IMR-90 (cell line): ENCODE measurements at regions not wholly inside any gene's neighbourhood (a gene's known extent, or its start where the extent isn't known, plus 50 kb on each side); places are given as distances from the start of the nearest gene placed in this dataset.

Source experiments
- ATAC-seq: fragments of 200-7000 bp; cut with Tn5 transposase; 2 replicates; pipeline ENCODE4 v1.9.1; 2020; ENCODE audit warnings: low read depth, mild to moderate bottlenecking, moderate library complexity
- BruUV-seq: library from RNA; stranded (reverse); fragments of 400-500 nt; replicated peaks from 2 replicates; lab custom pipeline; 2021; lab: Mats Ljungman, UMichigan
- CTCF ChIA-PET: fragments of 300-600 bp; formaldehyde crosslinking; extraction: SDS; loops from one replicate; lab custom pipeline; 2021; ENCODE audit warnings: antibody characterized with exemption; lab: Yijun Ruan, JAX
- POLR2A ChIA-PET: fragments of 300-600 bp; sonication (Branson Sonifier 250); formaldehyde crosslinking; loops from one replicate; lab custom pipeline; 2022; ENCODE audit warnings: antibody characterized with exemption; ENCODE audit not compliant: unreplicated experiment; lab: Charles Lee
- DNase-seq: peaks from one replicate; pipeline ENCODE4 v3.0.0; 2013
- H2AFZ ChIP-seq: replicated peaks from 2 replicates; pipeline ENCODE3; 2013; ENCODE audit warnings: low read length, mild to moderate bottlenecking; ENCODE audit not compliant: poor library complexity
- H2AK5ac ChIP-seq: 2 replicates; pipeline ENCODE4 v1.6.1; 2013; ENCODE audit warnings: low read depth, low read length, inconsistent platforms
- H2AK9ac ChIP-seq: replicated peaks from 2 replicates; pipeline ENCODE3; 2013; ENCODE audit warnings: mild to moderate bottlenecking, low read depth, low read length, moderate library complexity; ENCODE audit not compliant: poor library complexity
- H2BK120ac ChIP-seq: 2 replicates; pipeline ENCODE4 v1.6.1; 2013; ENCODE audit warnings: low read depth, low read length, inconsistent platforms
- H2BK15ac ChIP-seq: 3 replicates; pipeline ENCODE4 v1.6.1; 2013; ENCODE audit warnings: low read depth, low read length, inconsistent platforms
- H2BK20ac ChIP-seq: 2 replicates; pipeline ENCODE4 v1.6.1; 2013; ENCODE audit warnings: low read depth, mild to moderate bottlenecking, inconsistent platforms, low read length, moderate library complexity
- H2BK5ac ChIP-seq: 2 replicates; pipeline ENCODE4 v1.6.1; 2013; ENCODE audit warnings: mild to moderate bottlenecking, low read depth, low read length, inconsistent platforms; ENCODE audit not compliant: poor library complexity, severe bottlenecking
- H3K14ac ChIP-seq: replicated peaks from 2 replicates; pipeline ENCODE4 v1.6.1; 2013; ENCODE audit warnings: low read depth, low read length, inconsistent platforms
- H3K18ac ChIP-seq: 2 replicates; pipeline ENCODE4 v1.6.1; 2013; ENCODE audit warnings: low read depth, low read length, control low read depth
- H3K23ac ChIP-seq: 2 replicates; pipeline ENCODE4 v1.6.1; 2013; ENCODE audit warnings: low read depth, low read length, inconsistent platforms
- H3K27ac ChIP-seq: 2 replicates; pipeline ENCODE4 v1.5.1; 2013; ENCODE audit warnings: mild to moderate bottlenecking, control low read depth, low read length; ENCODE audit not compliant: insufficient read depth
- H3K27me3 ChIP-seq: 2 replicates; pipeline ENCODE4 v1.6.1; 2013; ENCODE audit warnings: low read length; ENCODE audit not compliant: control insufficient read depth, insufficient read depth
- H3K36me3 ChIP-seq: 2 replicates; pipeline ENCODE4 v1.6.1; 2013; ENCODE audit warnings: low read length, mixed read lengths; ENCODE audit not compliant: control insufficient read depth, insufficient read depth
- H3K4ac ChIP-seq: 2 replicates; pipeline ENCODE4 v1.6.1; 2013; ENCODE audit warnings: low read depth, low read length, inconsistent platforms
- H3K4me1 ChIP-seq: 2 replicates; pipeline ENCODE4 v1.6.1; 2013; ENCODE audit warnings: low read length, mixed read lengths; ENCODE audit not compliant: control insufficient read depth, insufficient read depth
- H3K4me2 ChIP-seq: 2 replicates; pipeline ENCODE4 v1.6.1; 2013; ENCODE audit warnings: low read depth, mild to moderate bottlenecking, control low read depth, low read length, moderate library complexity
- H3K4me3 ChIP-seq: 2 replicates; pipeline ENCODE4 v1.5.1; 2013; ENCODE audit warnings: low read depth, mild to moderate bottlenecking, control low read depth, low read length, moderate library complexity; ENCODE audit not compliant: insufficient read depth
- H3K56ac ChIP-seq: 2 replicates; pipeline ENCODE4 v1.6.1; 2013; ENCODE audit warnings: low read length, inconsistent platforms; ENCODE audit not compliant: insufficient read depth; ENCODE audit errors: extremely low read depth
- H3K79me1 ChIP-seq, 2 experiments: 2 replicates each; pipeline ENCODE4 v1.6.1; 2013; ENCODE audit warnings: low read length in 2 of 2, inconsistent platforms in 1 of 2, low read depth in 1 of 2
- H3K9ac ChIP-seq: 2 replicates; pipeline ENCODE4 v1.6.1; 2013; ENCODE audit warnings: low read depth, low read length, control low read depth
- H3K9me1 ChIP-seq: 2 replicates; pipeline ENCODE4 v1.6.1; 2013; ENCODE audit warnings: low read length, inconsistent platforms; ENCODE audit not compliant: insufficient read depth
- H3K9me3 ChIP-seq: 2 replicates; pipeline ENCODE4 v1.6.1; 2013; ENCODE audit warnings: low read length; ENCODE audit not compliant: control insufficient read depth, insufficient read depth
- H4K20me1 ChIP-seq: 2 replicates; pipeline ENCODE4 v1.6.1; 2013; ENCODE audit warnings: low read length, inconsistent platforms; ENCODE audit not compliant: insufficient read depth
- H4K5ac ChIP-seq: 2 replicates; pipeline ENCODE4 v1.6.1; 2013; ENCODE audit warnings: mild to moderate bottlenecking, low read depth, low read length, control low read depth
- H4K8ac ChIP-seq, 2 experiments: 2 replicates each; pipeline ENCODE4 v1.6.1; 2013; ENCODE audit warnings: low read depth in 2 of 2, low read length in 2 of 2, control low read depth in 1 of 2, inconsistent platforms in 1 of 2
- H4K91ac ChIP-seq: 2 replicates; pipeline ENCODE4 v1.6.1; 2013; ENCODE audit warnings: low read depth, low read length, inconsistent platforms; ENCODE audit not compliant: insufficient read depth
- FOS ChIP-seq: fragments of 150-350 bp; IDR thresholded peaks from 2 replicates; pipeline ENCODE4 v1.6.1; 2016; ENCODE audit warnings: low read depth, low read length
- MAFK ChIP-seq: IDR thresholded peaks from 2 replicates; pipeline ENCODE4 v1.6.1; 2012; ENCODE audit warnings: low read depth, low read length, improper control_type of control experiment
- RFX5 ChIP-seq: IDR thresholded peaks from 2 replicates; pipeline ENCODE4 v1.8.0; 2012; ENCODE audit warnings: low read depth, mild to moderate bottlenecking, low read length, moderate library complexity
- SMC3 ChIP-seq: fragments of 150-350 bp; IDR thresholded peaks from 2 replicates; pipeline ENCODE4 v1.6.1; 2016; ENCODE audit warnings: low read depth, mild to moderate bottlenecking, antibody characterized with exemption, low read length, moderate library complexity
- WGBS, 2 experiments: methylation state at CpG; one replicate each; pipeline versions ENCODE4 v1.1.5 to v1.1.7; 2013; ENCODE audit warnings: missing lambda C conversion rate in 2 of 2; ENCODE audit not compliant: insufficient read length in 1 of 2; ENCODE audit errors: extremely low coverage in 2 of 2; 5-methylcytosine and 5-hydroxymethylcytosine counted together
- dilution Hi-C: fragments of 300-500 bp; cut with HindIII; formaldehyde crosslinking; loops from one replicate; pipeline ENCODE4 v1.14.3; 2018; ENCODE audit warnings: low sequenced_read_pairs; ENCODE audit not compliant: unreplicated experiment
- in situ Hi-C: fragments of 300-500 bp; cut with MboI; formaldehyde crosslinking; loops from 3 replicates; pipeline ENCODE4 v1.14.3; 2019; ENCODE audit warnings: low sequenced_read_pairs, inconsistent platforms, mixed read lengths
- intact Hi-C: fragments of 100-400 bp; cut with micrococcal nuclease; formaldehyde crosslinking; loops from 2 replicates; pipeline ENCODE4 v1.10.0; 2022
- TF ChIP-seq, protein P1 (sequence below): fragments of 150-350 bp; IDR thresholded peaks from 2 replicates; pipeline ENCODE4 v1.6.1; 2016; ENCODE audit warnings: low read depth, mild to moderate bottlenecking, low read length, moderate library complexity, borderline replicate concordance

DNA sequence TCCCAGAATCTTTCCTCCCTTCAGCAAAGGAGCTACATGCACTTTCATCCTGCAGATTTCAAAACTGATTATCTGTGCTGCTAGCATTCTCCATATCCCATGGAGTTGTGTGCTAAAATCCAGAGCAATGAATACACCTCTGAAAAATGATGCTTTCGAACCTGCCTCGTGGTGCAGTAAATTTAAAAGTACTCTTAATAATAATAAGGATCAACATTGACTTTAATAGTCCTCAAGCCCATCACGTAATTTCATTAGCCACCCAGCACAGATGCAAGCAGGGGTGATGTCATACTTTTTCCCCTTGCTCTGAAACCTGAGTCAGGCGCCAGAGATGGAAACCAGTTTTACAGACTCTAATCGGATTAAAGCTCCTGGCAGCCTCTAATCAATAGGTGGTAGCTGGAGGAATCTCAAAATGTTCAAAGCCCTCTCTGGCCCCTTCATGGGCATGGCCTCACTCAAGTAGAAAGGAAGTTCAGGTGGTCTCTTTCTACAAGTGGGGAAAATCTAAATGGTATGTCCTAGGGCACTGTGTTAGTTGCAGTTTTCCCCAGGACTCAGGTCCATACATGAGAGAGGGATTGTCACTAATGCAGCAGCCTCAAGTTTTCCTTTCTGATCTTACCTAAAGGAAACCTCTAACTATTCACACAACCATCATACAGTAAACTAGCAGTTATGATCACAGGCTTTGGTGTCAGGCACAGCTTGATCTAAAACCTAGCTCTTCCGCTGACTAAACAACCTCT lies 221.6 kb upstream of the SLC30A5 start:
- intact Hi-C loops (no loop called here), dilution Hi-C loops (no loop called here)
- no peak overlapping the region for H3K4me2 ChIP-seq

More for the DNA sequence above, 221.6 kb upstream of the SLC30A5 start:
- TF ChIP-seq MAFK (no peak), RFX5 (no peak), SMC3 (no peak), FOS (no peak)
- TF ChIP-seq, protein P1, sequence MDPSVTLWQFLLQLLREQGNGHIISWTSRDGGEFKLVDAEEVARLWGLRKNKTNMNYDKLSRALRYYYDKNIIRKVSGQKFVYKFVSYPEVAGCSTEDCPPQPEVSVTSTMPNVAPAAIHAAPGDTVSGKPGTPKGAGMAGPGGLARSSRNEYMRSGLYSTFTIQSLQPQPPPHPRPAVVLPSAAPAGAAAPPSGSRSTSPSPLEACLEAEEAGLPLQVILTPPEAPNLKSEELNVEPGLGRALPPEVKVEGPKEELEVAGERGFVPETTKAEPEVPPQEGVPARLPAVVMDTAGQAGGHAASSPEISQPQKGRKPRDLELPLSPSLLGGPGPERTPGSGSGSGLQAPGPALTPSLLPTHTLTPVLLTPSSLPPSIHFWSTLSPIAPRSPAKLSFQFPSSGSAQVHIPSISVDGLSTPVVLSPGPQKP, result no peak
- no TSS peak for BruUV-seq
- POLR2A ChIA-PET, result no interaction called here
- Histone ChIP-seq H4K20me1 (no peaks in the 10 kb centered on the region), H2BK120ac (no peak overlapping the region), H3K27me3 (no peaks in the 10 kb centered on the region), H3K27ac (no peak overlapping the region), H2BK20ac (no peak overlapping the region), H2AFZ (no peak overlapping the region), H3K9me3 (no peaks in the 10 kb centered on the region), H3K4me3 (no peak overlapping the region), H3K9ac (no peak overlapping the region), H3K18ac (no peak overlapping the region), H3K14ac (no peak overlapping the region), H4K8ac (no peak overlapping the region), H3K56ac (no peak overlapping the region), H4K5ac (no peak overlapping the region), H3K36me3 (no peaks in the 10 kb centered on the region), H3K9me1 (no peaks in the 10 kb centered on the region), H2BK15ac (no peak overlapping the region), H3K4me1 (no peaks in the 10 kb centered on the region), H3K79me1 (no peaks in the 10 kb centered on the region), H2BK5ac (no peak overlapping the region), H3K23ac (no peak overlapping the region), H3K4ac (no peak overlapping the region), H2AK9ac (no peak overlapping the region), H4K91ac (no peak overlapping the region), H2AK5ac (no peak overlapping the region)
- ATAC-seq (no peak), DNase-seq (no peak)
- CTCF ChIA-PET, result interaction anchor here (0.6 kb wide), 1 partner anchor 35 kb away, joined by 3 read pairs; no protein-coding TSS in a partner anchor
- in situ Hi-C loops, result no loop called here
- WGBS, 2 experiments, result no CpG with 5 or more reads among the region's 6 CpGs
